ENCODE measurements at regions not wholly inside any gene's neighbourhood (a gene's known extent, or its start where the extent isn't known, plus 50 kb on each side); places are given as distances from the start of the nearest gene placed in this dataset.
"Not testable (repeated sequence)": the region's sequence is repeated elsewhere in the genome, so short reads cannot be mapped to it uniquely, and the experiment has no call there.

GRCh38 chr17:77833769-77834168 is 124.7 kb upstream of the TNRC6C start:
- Histone ChIP-seq H3K27ac (ENCODE audit: low read depth, low read length) (no peak overlapping the region), H3K36me3 (ENCODE audit: control insufficient read depth in 2 of 3, insufficient read depth in 3 of 3, low read length in 3 of 3) (no peaks in the 10 kb centered on the region), H3K4me3 (ENCODE audit: low read length) (no peak overlapping the region), H3K4me1 (ENCODE audit: control insufficient read depth in 2 of 2, insufficient read depth in 2 of 2, low read length in 2 of 2) (peaks cover 9 to 10% of the 10 kb centered on the region in 2 donors), H3K9me3 (ENCODE audit: control insufficient read depth in 2 of 3, low read length in 3 of 3) (no peaks in the 10 kb centered on the region), H3K27me3 (ENCODE audit: control insufficient read depth in 2 of 2, insufficient read depth in 2 of 2, low read length in 2 of 2) (no peaks in the 10 kb centered on the region)
- DNase-seq (no peak), ATAC-seq (no peak)
- Mint-ChIP-seq H3K9me3 (peaks cover 0 to 8% (median 0%) of the 10 kb centered on the region in 11 donors), H3K36me3 (peaks cover 0 to 8% (median 0%) of the 10 kb centered on the region in 5 donors), H3K27ac (peak overlapping the region in 1 of 9 donors; percentile 31), H3K4me1 (peaks cover 10 to 46% (median 25%) of the 10 kb centered on the region in 7 donors), H3K4me3 (no peak overlapping the region), H3K27me3 (peaks cover 0 to 26% (median 0%) of the 10 kb centered on the region in 5 donors)
- intact Hi-C loops (cut with micrococcal nuclease): no loop called here
- ChIA-PET CTCF (no interaction called here), POLR2A (interaction anchor here (0.6 kb wide), 1 partner anchor 158 kb away, joined by 3 read pairs; no protein-coding TSS in a partner anchor)

DNA sequence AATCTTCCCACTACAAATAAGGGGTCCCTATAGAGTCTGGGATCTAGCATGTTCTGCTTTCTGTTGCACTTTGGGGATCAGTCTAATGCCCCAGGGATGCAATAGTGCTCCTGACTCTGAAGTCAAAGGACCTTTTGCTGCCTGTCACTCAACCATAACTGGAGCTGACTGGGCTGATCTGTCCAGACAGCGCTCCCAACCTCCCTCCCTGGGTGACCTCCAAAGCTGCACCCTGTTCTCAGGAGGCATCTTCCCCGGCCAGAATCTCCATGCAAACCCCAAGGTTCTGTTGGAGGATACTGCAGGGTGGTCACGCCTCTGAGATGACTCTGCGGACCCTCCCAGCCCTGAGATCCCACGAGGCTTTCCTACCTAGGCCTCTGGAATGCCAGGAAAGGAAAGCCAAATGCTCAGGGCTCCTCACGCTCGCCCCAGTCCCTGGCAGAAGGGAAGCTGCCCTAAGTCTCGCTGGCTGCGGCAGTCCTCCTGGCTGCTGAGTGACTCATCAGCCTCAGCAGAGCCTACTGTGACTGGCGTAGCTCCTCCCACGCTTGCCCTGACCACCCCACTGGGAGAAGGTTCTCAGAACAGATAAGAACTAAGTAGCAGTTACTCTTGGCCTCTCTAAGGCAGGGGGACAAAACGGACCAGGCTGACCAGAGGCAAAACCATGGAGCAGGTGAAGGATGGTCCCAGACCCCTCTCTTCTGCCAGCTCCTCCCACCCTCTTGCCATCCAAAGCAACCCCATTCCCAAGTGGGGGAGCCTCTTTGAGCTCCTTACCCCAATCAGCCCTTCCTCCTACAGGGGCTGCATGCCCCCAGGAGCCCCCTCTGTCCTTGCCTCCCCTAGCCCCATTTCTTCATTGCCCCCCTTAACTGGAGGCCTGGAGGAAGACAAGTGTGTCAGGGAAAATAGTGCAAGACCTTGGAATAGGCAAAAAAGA is 124.1 kb upstream of the TNRC6C start:
- Histone ChIP-seq H3K4me1 (ENCODE audit: control insufficient read depth in 2 of 2, insufficient read depth in 2 of 2, low read length in 2 of 2) (peaks cover 8 to 10% of the 10 kb centered on the region in 2 donors), H3K9me3 (ENCODE audit: control insufficient read depth in 2 of 3, low read length in 3 of 3) (no peaks in the 10 kb centered on the region), H3K27ac (ENCODE audit: low read depth, low read length) (no peak overlapping the region), H3K4me3 (ENCODE audit: low read length) (no peak overlapping the region), H3K36me3 (ENCODE audit: control insufficient read depth in 2 of 3, insufficient read depth in 3 of 3, low read length in 3 of 3) (no peaks in the 10 kb centered on the region), H3K27me3 (ENCODE audit: control insufficient read depth in 2 of 2, insufficient read depth in 2 of 2, low read length in 2 of 2) (no peaks in the 10 kb centered on the region)
- intact Hi-C loops (cut with micrococcal nuclease): no loop called here
- H3K4me1 Mint-ChIP-seq: peaks cover 17 to 47% (median 23%) of the 10 kb centered on the region in 7 donors
- DNase-seq (peak in 1 of 9 donors; percentile 65), ATAC-seq (peak; percentile 90)
- H3K27me3 Mint-ChIP-seq: peaks cover 0 to 28% (median 0%) of the 10 kb centered on the region in 5 donors
- ChIA-PET POLR2A (interaction anchor here (0.6 kb wide), 1 partner anchor 159 kb away, joined by 3 read pairs; no protein-coding TSS in a partner anchor), CTCF (no interaction called here)
- peaks cover 0 to 8% (median 0%) of the 10 kb centered on the region in 5 donors for H3K36me3 Mint-ChIP-seq
- peak overlapping the region in 1 of 9 donors; percentile 42 for H3K27ac Mint-ChIP-seq
- H3K4me3 Mint-ChIP-seq: peak overlapping the region in 1 of 10 donors; percentile 47
- H3K9me3 Mint-ChIP-seq: peaks cover 0 to 4% (median 0%) of the 10 kb centered on the region in 11 donors

- no peaks in the 10 kb centered on the region for H3K27me3 ChIP-seq (ENCODE audit: control insufficient read depth in 2 of 2, insufficient read depth in 2 of 2, low read length in 2 of 2)
- H3K9me3 ChIP-seq (ENCODE audit: control insufficient read depth in 2 of 3, low read length in 3 of 3): no peaks in the 10 kb centered on the region
- ATAC-seq: peak; percentile 65
- ChIA-PET POLR2A (interaction anchor here (1.3 kb wide), 1 partner anchor 122 kb away, joined by 3 read pairs; the partner anchor contains the start of gene TNRC6C), CTCF (no interaction called here)
- peaks cover 2 to 10% of the 10 kb centered on the region in 2 donors for H3K4me1 ChIP-seq (ENCODE audit: control insufficient read depth in 2 of 2, insufficient read depth in 2 of 2, low read length in 2 of 2)
- peaks cover 0 to 4% (median 0%) of the 10 kb centered on the region in 11 donors for H3K9me3 Mint-ChIP-seq
- H3K4me3 ChIP-seq (ENCODE audit: low read length): no peak overlapping the region
- peaks cover 0 to 8% (median 0%) of the 10 kb centered on the region in 5 donors for H3K36me3 Mint-ChIP-seq
- peaks cover 0 to 24% (median 0%) of the 10 kb centered on the region in 5 donors for H3K27me3 Mint-ChIP-seq
- no peaks in the 10 kb centered on the region for H3K36me3 ChIP-seq (ENCODE audit: control insufficient read depth in 2 of 3, insufficient read depth in 3 of 3, low read length in 3 of 3)
- H3K4me3 Mint-ChIP-seq: no peak overlapping the region
- intact Hi-C loops (cut with micrococcal nuclease): no loop called here
- no peak for DNase-seq
- peaks cover 6 to 30% (median 22%) of the 10 kb centered on the region in 7 donors for H3K4me1 Mint-ChIP-seq
- peak overlapping the region in 3 of 9 donors; percentile 38 to 65 (median 52) for H3K27ac Mint-ChIP-seq
- H3K27ac ChIP-seq (ENCODE audit: low read depth, low read length): no peak overlapping the region
These were observed 121.9 kb upstream of the TNRC6C start for GRCh38 chr17:77836557-77837041.

DNA sequence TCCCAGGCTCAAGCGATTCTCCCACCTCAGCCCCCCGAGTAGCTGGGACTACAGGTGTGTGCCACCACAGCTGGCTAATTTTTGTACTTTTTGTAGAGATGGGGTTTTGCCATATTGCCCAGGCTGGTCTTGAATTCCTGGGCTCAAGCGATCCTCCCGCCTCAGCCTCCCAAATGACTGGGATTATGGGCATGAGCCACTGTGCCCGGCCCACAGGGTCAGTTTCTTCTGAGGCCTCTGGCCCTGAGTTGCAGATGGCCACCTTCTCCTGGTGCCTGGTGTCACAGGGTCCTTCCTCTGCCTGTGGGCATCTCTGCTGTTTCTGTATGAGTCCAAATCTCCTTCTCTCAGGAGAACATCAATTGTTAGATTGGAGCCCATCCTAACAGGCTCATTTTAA is 121.4 kb upstream of the TNRC6C start:
- H3K9me3 ChIP-seq (ENCODE audit: control insufficient read depth in 2 of 3, low read length in 3 of 3); POLR2A ChIA-PET; H3K4me3 ChIP-seq (ENCODE audit: low read length); DNase-seq; ATAC-seq; intact Hi-C loops (cut with micrococcal nuclease); H3K4me3 Mint-ChIP-seq; H3K27ac ChIP-seq (ENCODE audit: low read depth, low read length); H3K27me3 ChIP-seq (ENCODE audit: control insufficient read depth in 2 of 2, insufficient read depth in 2 of 2, low read length in 2 of 2); H3K36me3 ChIP-seq (ENCODE audit: control insufficient read depth in 2 of 3, insufficient read depth in 3 of 3, low read length in 3 of 3); CTCF ChIA-PET; H3K36me3 Mint-ChIP-seq; H3K9me3 Mint-ChIP-seq: not testable (repeated sequence)
- H3K27me3 Mint-ChIP-seq: peaks cover 0 to 21% (median 0%) of the 10 kb centered on the region in 5 donors
- H3K4me1 ChIP-seq (ENCODE audit: control insufficient read depth in 2 of 2, insufficient read depth in 2 of 2, low read length in 2 of 2): peaks cover 7 to 14% of the 10 kb centered on the region in 2 donors
- peaks cover 7 to 34% (median 23%) of the 10 kb centered on the region in 7 donors for H3K4me1 Mint-ChIP-seq
- peak overlapping the region in 1 of 9 donors; percentile 65 for H3K27ac Mint-ChIP-seq

GRCh38 chr17:77837917-77838316 is 120.6 kb upstream of the TNRC6C start:
- no peaks in the 10 kb centered on the region for H3K36me3 ChIP-seq (ENCODE audit: control insufficient read depth in 2 of 3, insufficient read depth in 3 of 3, low read length in 3 of 3)
- POLR2A ChIA-PET: no interaction called here
- ATAC-seq (no peak), DNase-seq (no peak)
- no peak overlapping the region for H3K27ac ChIP-seq (ENCODE audit: low read depth, low read length)
- H3K4me3 ChIP-seq (ENCODE audit: low read length): no peak overlapping the region
- CTCF ChIA-PET: no interaction called here
- Mint-ChIP-seq H3K27me3 (peaks cover 0 to 13% (median 0%) of the 10 kb centered on the region in 5 donors), H3K36me3 (peaks cover 0 to 8% (median 0%) of the 10 kb centered on the region in 5 donors), H3K9me3 (peaks cover 0 to 4% (median 0%) of the 10 kb centered on the region in 11 donors), H3K4me3 (no peak overlapping the region), H3K4me1 (peaks cover 15 to 43% (median 32%) of the 10 kb centered on the region in 7 donors), H3K27ac (no peak overlapping the region)
- H3K4me1 ChIP-seq (ENCODE audit: control insufficient read depth in 2 of 2, insufficient read depth in 2 of 2, low read length in 2 of 2): peaks cover 15 to 21% of the 10 kb centered on the region in 2 donors
- intact Hi-C loops (cut with micrococcal nuclease): no loop called here
- H3K9me3 ChIP-seq (ENCODE audit: control insufficient read depth in 2 of 3, low read length in 3 of 3): no peaks in the 10 kb centered on the region
- no peaks in the 10 kb centered on the region for H3K27me3 ChIP-seq (ENCODE audit: control insufficient read depth in 2 of 2, insufficient read depth in 2 of 2, low read length in 2 of 2)

DNA sequence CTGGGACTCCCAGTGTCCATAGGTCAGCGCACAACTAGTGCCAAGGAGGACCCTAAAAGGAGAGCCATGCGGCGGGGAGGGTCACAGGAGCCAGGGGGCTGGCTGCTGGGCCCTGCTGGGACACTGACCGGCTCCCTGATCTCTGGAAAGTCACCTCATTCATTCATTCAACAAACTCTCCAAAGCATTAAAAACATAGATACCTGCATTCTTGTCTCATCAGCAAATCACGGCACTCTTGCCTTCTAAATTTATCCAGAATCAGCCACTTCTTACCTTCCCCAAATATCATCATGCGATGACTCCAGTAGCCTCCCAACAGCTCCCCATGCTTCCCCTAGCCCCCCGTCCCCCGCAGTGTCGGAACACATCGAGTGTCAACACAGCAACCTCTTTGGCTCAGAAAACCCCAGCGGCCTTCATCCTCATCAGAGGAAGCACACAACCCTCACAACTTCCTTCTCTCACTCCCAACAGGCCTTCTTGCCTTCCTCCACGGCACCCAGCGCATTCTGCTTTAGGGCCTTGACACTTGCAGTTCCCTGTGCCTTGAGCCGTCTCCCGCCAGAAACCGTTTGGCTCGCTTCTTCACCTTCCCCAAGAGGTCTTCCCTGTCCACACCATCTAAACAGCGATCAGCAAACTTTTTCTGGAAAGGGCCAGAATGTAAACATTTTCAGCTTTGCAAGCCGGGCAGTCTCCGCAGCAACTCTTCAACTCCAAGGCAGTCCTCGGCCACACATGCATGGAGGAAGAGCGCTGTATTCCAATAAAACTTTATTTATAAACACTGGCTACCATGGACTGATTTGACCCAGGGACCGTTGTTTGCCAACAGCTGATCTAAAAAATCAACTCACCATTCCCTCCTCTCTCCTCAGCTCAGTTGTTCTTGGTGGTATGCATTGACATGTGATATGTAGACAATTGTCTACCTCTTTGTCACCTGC is 119.5 kb upstream of the TNRC6C start:
- CTCF ChIA-PET: no interaction called here
- DNase-seq: no peak
- Histone ChIP-seq H3K4me1 (ENCODE audit: control insufficient read depth in 2 of 2, insufficient read depth in 2 of 2, low read length in 2 of 2) (peaks cover 20 to 31% of the 10 kb centered on the region in 2 donors), H3K27me3 (ENCODE audit: control insufficient read depth in 2 of 2, insufficient read depth in 2 of 2, low read length in 2 of 2) (no peaks in the 10 kb centered on the region), H3K9me3 (ENCODE audit: control insufficient read depth in 2 of 3, low read length in 3 of 3) (no peaks in the 10 kb centered on the region), H3K36me3 (ENCODE audit: control insufficient read depth in 2 of 3, insufficient read depth in 3 of 3, low read length in 3 of 3) (no peaks in the 10 kb centered on the region), H3K27ac (ENCODE audit: low read depth, low read length) (no peak overlapping the region), H3K4me3 (ENCODE audit: low read length) (no peak overlapping the region)
- intact Hi-C loops (cut with micrococcal nuclease): no loop called here
- POLR2A ChIA-PET: interaction anchor here (1.0 kb wide), 1 partner anchor 48 kb away, joined by 3 read pairs; no protein-coding TSS in a partner anchor
- H3K27me3 Mint-ChIP-seq: peaks cover 0 to 9% (median 0%) of the 10 kb centered on the region in 5 donors
- peaks cover 0 to 4% (median 0%) of the 10 kb centered on the region in 11 donors for H3K9me3 Mint-ChIP-seq
- H3K4me3 Mint-ChIP-seq: no peak overlapping the region
- no peak for ATAC-seq
- H3K36me3 Mint-ChIP-seq: peaks cover 0 to 8% (median 0%) of the 10 kb centered on the region in 5 donors
- peaks cover 23 to 49% (median 43%) of the 10 kb centered on the region in 7 donors for H3K4me1 Mint-ChIP-seq
- peak overlapping the region in 1 of 9 donors; percentile 72 for H3K27ac Mint-ChIP-seq
